ENCODE measurements at regions not wholly inside any gene's neighbourhood (a gene's known extent, or its start where the extent isn't known, plus 50 kb on each side); places are given as distances from the start of the nearest gene placed in this dataset.

- no peaks in the 10 kb centered on the region for H3K9me3 ChIP-seq (ENCODE audit: control insufficient read depth, low read length, poor library complexity, severe bottlenecking)
- Mint-ChIP-seq H3K4me3 (no peak overlapping the region), H3K36me3 (ENCODE audit: low read depth) (peaks cover 2% of the 10 kb centered on the region), H3K27ac (no peak overlapping the region), H3K4me1 (peaks cover 8% of the 10 kb centered on the region), H3K27me3 (peaks cover 59% of the 10 kb centered on the region)
- ATAC-seq, result no peak
- DNase-seq, result no peak
These were observed 51.8 kb upstream of the LINGO1 start for GRCh38 chr15:77684341-77685081.

- H3K9me3 ChIP-seq (ENCODE audit: control insufficient read depth, low read length, poor library complexity, severe bottlenecking), result no peaks in the 10 kb centered on the region
- peaks cover 8% of the 10 kb centered on the region for H3K4me1 Mint-ChIP-seq
- no peak overlapping the region for H3K4me3 Mint-ChIP-seq
- peaks cover 64% of the 10 kb centered on the region for H3K27me3 Mint-ChIP-seq
- H3K27ac Mint-ChIP-seq, result no peak overlapping the region
- DNase-seq, result no peak
- H3K36me3 Mint-ChIP-seq (ENCODE audit: low read depth), result peaks cover 2% of the 10 kb centered on the region
- ATAC-seq, result no peak
These were observed 49.9 kb upstream of the LINGO1 start for GRCh38 chr15:77682564-77682963.

Measured in T-helper 17 cell (primary cell).